ENCODE measurements at regions not wholly inside any gene's neighbourhood (a gene's known extent, or its start where the extent isn't known, plus 50 kb on each side); places are given as distances from the start of the nearest gene placed in this dataset.

- H3K36me3 ChIP-seq (ENCODE audit: control insufficient read depth, insufficient read depth, low read length) = no peaks in the 10 kb centered on the region
- no peaks in the 10 kb centered on the region for H3K9me3 ChIP-seq (ENCODE audit: control insufficient read depth, insufficient read depth, low read depth, low read length)
- peaks cover 2% of the 10 kb centered on the region; the same call in 1 of the 2 replicates for H3K27me3 ChIP-seq (ENCODE audit: control insufficient read depth, insufficient read depth, low read length)
- H3K27ac ChIP-seq (ENCODE audit: low read length) = no peak overlapping the region
- ChIA-PET POLR2A (no interaction called here), CTCF (no interaction called here)
- TF ChIP-seq TCF7L2 (IDR thresholded peaks at IDR 0.05; ENCODE audit: low read depth, low read length) (no peak), SIN3A (IDR thresholded peaks at IDR 0.05; ENCODE audit: borderline replicate concordance, insufficient read depth, low read depth, low read length) (no peak), POLR2AphosphoS5 (IDR thresholded peaks at IDR 0.05; ENCODE audit: low read depth, low read length) (no peak), CTCF (IDR thresholded peaks at IDR 0.05) (no peak)
- TF ChIP-seq, protein P1, sequence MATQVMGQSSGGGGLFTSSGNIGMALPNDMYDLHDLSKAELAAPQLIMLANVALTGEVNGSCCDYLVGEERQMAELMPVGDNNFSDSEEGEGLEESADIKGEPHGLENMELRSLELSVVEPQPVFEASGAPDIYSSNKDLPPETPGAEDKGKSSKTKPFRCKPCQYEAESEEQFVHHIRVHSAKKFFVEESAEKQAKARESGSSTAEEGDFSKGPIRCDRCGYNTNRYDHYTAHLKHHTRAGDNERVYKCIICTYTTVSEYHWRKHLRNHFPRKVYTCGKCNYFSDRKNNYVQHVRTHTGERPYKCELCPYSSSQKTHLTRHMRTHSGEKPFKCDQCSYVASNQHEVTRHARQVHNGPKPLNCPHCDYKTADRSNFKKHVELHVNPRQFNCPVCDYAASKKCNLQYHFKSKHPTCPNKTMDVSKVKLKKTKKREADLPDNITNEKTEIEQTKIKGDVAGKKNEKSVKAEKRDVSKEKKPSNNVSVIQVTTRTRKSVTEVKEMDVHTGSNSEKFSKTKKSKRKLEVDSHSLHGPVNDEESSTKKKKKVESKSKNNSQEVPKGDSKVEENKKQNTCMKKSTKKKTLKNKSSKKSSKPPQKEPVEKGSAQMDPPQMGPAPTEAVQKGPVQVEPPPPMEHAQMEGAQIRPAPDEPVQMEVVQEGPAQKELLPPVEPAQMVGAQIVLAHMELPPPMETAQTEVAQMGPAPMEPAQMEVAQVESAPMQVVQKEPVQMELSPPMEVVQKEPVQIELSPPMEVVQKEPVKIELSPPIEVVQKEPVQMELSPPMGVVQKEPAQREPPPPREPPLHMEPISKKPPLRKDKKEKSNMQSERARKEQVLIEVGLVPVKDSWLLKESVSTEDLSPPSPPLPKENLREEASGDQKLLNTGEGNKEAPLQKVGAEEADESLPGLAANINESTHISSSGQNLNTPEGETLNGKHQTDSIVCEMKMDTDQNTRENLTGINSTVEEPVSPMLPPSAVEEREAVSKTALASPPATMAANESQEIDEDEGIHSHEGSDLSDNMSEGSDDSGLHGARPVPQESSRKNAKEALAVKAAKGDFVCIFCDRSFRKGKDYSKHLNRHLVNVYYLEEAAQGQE (IDR thresholded peaks at IDR 0.05; ENCODE audit: insufficient read depth in 1 of 2, low read depth in 2 of 2, low read length in 1 of 2) = no peak
- no peak for ATAC-seq
- BruUV-seq (replicated peaks) = no TSS peak
- DNase-seq (ENCODE audit: low read depth, low spot score) = no peak
- no peaks in the 10 kb centered on the region for H3K4me1 ChIP-seq (ENCODE audit: control insufficient read depth, insufficient read depth, low read length)
- H3K4me3 ChIP-seq (ENCODE audit: low read depth in 2 of 2, low read length in 2 of 2) = no peak overlapping the region
- intact Hi-C loops (cut with micrococcal nuclease; ENCODE audit: unreplicated experiment) (no loop called here), in situ Hi-C loops (cut with HindIII; ENCODE audit: low pct_unique_long_range_greater_than_20kb, low sequenced_read_pairs) (no loop called here)
These were observed 394.5 kb upstream of the SLC35B3 start for GRCh38 chr6:8829796-8830195.

GRCh38 chr6:8829296-8829695 is 394.0 kb upstream of the SLC35B3 start:
- no peaks in the 10 kb centered on the region for H3K9me3 ChIP-seq (ENCODE audit: control insufficient read depth, insufficient read depth, low read depth, low read length)
- no peaks in the 10 kb centered on the region for H3K36me3 ChIP-seq (ENCODE audit: control insufficient read depth, insufficient read depth, low read length)
- H3K4me3 ChIP-seq (ENCODE audit: low read depth in 2 of 2, low read length in 2 of 2) = no peak overlapping the region
- no peak overlapping the region for H3K27ac ChIP-seq (ENCODE audit: low read length)
- no peaks in the 10 kb centered on the region for H3K4me1 ChIP-seq (ENCODE audit: control insufficient read depth, insufficient read depth, low read length)
- in situ Hi-C loops (cut with HindIII; ENCODE audit: low pct_unique_long_range_greater_than_20kb, low sequenced_read_pairs) (no loop called here), intact Hi-C loops (cut with micrococcal nuclease; ENCODE audit: unreplicated experiment) (no loop called here)
- no peaks in the 10 kb centered on the region for H3K27me3 ChIP-seq (ENCODE audit: control insufficient read depth, insufficient read depth, low read length)
- BruUV-seq (replicated peaks) = no TSS peak
- ChIA-PET CTCF (no interaction called here), POLR2A (no interaction called here)
- no peak for DNase-seq (ENCODE audit: low read depth, low spot score)
- ATAC-seq = no peak
- TF ChIP-seq SIN3A (IDR thresholded peaks at IDR 0.05; ENCODE audit: borderline replicate concordance, insufficient read depth, low read depth, low read length) (no peak), POLR2AphosphoS5 (IDR thresholded peaks at IDR 0.05; ENCODE audit: low read depth, low read length) (no peak), TCF7L2 (IDR thresholded peaks at IDR 0.05; ENCODE audit: low read depth, low read length) (no peak), CTCF (IDR thresholded peaks at IDR 0.05) (no peak)
- TF ChIP-seq, protein P1 (IDR thresholded peaks at IDR 0.05; ENCODE audit: insufficient read depth in 1 of 2, low read depth in 2 of 2, low read length in 1 of 2) = no peak

All from Panc1 (cell line).